Smooth muscle cell (in vitro differentiated cells): ENCODE measurements at regions not wholly inside any gene's neighbourhood (a gene's known extent, or its start where the extent isn't known, plus 50 kb on each side); places are given as distances from the start of the nearest gene placed in this dataset.
A peak's percentile ranks its signal among the peaks of the same experiment; 100 is the strongest.

ENCODE experiments used
- DNase-seq: peaks from one replicate; lab custom pipeline; 2025; ENCODE audit not compliant: unreplicated experiment; lab: John Stamatoyannopoulos, UW
- H2AFZ ChIP-seq: fragments of 200-600 bp; sonication (generic); 2 replicates; pipeline ENCODE4 v1.6.0; 2016; ENCODE audit warnings: antibody characterized with exemption, low read depth, mild to moderate bottlenecking
- H3F3A ChIP-seq: fragments of 200-600 bp; sonication (generic); 2 replicates; pipeline ENCODE4 v1.6.0; 2017; ENCODE audit warnings: antibody characterized with exemption, low read depth
- H3K27ac ChIP-seq: fragments of 200-600 bp; sonication (generic); 2 replicates; pipeline ENCODE4 v1.5.1; 2016; ENCODE audit warnings: low read depth, mild to moderate bottlenecking
- H3K27me3 ChIP-seq: fragments of 200-600 bp; sonication (generic); 2 replicates; pipeline ENCODE4 v1.6.1; 2016; ENCODE audit warnings: low read depth, mild to moderate bottlenecking
- H3K36me3 ChIP-seq: fragments of 200-600 bp; sonication (generic); 2 replicates; pipeline ENCODE4 v1.5.1; 2016; ENCODE audit warnings: low read depth
- H3K4me1 ChIP-seq: fragments of 200-600 bp; sonication (generic); 2 replicates; pipeline ENCODE4 v1.5.1; 2016; ENCODE audit warnings: low read depth
- H3K4me2 ChIP-seq: fragments of 200-600 bp; sonication (generic); 2 replicates; pipeline ENCODE4 v1.6.0; 2016; ENCODE audit warnings: mild to moderate bottlenecking
- H3K4me3 ChIP-seq: fragments of 200-600 bp; sonication (generic); 2 replicates; pipeline ENCODE4 v1.5.1; 2016; ENCODE audit warnings: mild to moderate bottlenecking
- H3K79me2 ChIP-seq: fragments of 200-600 bp; sonication (generic); 2 replicates; pipeline ENCODE4 v1.6.0; 2016; ENCODE audit warnings: low read depth, mild to moderate bottlenecking
- H3K9ac ChIP-seq: fragments of 200-600 bp; sonication (generic); 2 replicates; pipeline ENCODE4 v1.6.0; 2016; ENCODE audit warnings: low read depth
- H3K9me3 ChIP-seq: fragments of 200-600 bp; sonication (generic); replicated peaks from 2 replicates; pipeline ENCODE4 v1.5.1; 2016; ENCODE audit warnings: low read depth
- H4K20me1 ChIP-seq: fragments of 200-600 bp; sonication (generic); 2 replicates; pipeline ENCODE4 v1.6.0; 2016; ENCODE audit warnings: low read depth
- WGBS: methylation state at CpG from one replicate; pipeline ENCODE4 v1.1.7; 2016; ENCODE audit warnings: low lambda C conversion rate; 5-methylcytosine and 5-hydroxymethylcytosine counted together
- TF ChIP-seq, protein P1 (sequence below): fragments of 200-600 bp; sonication (generic); IDR thresholded peaks from 2 replicates; pipeline ENCODE4 v1.5.1; 2017; ENCODE audit warnings: borderline replicate concordance, mild to moderate bottlenecking, antibody characterized with exemption; ENCODE audit not compliant: insufficient read depth, poor library complexity, severe bottlenecking

DNA sequence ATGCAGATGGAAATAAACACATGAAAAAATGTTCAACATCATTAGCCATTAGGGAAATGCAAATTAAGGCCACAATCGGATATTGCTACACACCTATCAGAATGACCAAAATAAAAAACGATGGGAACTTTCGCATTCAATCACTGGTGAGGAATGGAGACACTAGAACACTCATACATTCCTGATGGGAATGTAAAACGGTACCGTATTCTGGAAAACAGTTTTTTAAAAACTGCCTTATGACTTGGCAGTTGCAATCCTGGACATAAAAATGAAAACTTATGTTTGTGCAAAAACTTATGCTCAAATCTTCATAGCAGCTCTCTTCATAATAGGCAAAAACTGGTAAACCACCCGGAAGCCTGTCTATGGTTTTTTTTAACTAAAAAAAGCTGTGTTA lies 146.0 kb downstream of the CEBPB start:
- no peaks in the 10 kb centered on the region for H3F3A ChIP-seq
- H3K9ac ChIP-seq, result no peak overlapping the region
- H3K27ac ChIP-seq, result no peak overlapping the region
- peaks cover 15% of the 10 kb centered on the region for H3K4me1 ChIP-seq
- H2AFZ ChIP-seq, result no peak overlapping the region
- H3K27me3 ChIP-seq, result no peaks in the 10 kb centered on the region
- no peak overlapping the region for H3K4me3 ChIP-seq
- no peaks in the 10 kb centered on the region for H3K36me3 ChIP-seq
- no peak overlapping the region for H3K4me2 ChIP-seq
- H3K9me3 ChIP-seq, result no peaks in the 10 kb centered on the region
- TF ChIP-seq, protein P1, sequence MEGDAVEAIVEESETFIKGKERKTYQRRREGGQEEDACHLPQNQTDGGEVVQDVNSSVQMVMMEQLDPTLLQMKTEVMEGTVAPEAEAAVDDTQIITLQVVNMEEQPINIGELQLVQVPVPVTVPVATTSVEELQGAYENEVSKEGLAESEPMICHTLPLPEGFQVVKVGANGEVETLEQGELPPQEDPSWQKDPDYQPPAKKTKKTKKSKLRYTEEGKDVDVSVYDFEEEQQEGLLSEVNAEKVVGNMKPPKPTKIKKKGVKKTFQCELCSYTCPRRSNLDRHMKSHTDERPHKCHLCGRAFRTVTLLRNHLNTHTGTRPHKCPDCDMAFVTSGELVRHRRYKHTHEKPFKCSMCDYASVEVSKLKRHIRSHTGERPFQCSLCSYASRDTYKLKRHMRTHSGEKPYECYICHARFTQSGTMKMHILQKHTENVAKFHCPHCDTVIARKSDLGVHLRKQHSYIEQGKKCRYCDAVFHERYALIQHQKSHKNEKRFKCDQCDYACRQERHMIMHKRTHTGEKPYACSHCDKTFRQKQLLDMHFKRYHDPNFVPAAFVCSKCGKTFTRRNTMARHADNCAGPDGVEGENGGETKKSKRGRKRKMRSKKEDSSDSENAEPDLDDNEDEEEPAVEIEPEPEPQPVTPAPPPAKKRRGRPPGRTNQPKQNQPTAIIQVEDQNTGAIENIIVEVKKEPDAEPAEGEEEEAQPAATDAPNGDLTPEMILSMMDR, result no peak
- DNase-seq, result no peak
- 91% methylated on average over 6 of the region's 6 CpGs for WGBS
- no peaks in the 10 kb centered on the region for H4K20me1 ChIP-seq
- H3K79me2 ChIP-seq, result no peaks in the 10 kb centered on the region

GRCh38 chr20:50337521-50338466 lies 147.2 kb downstream of the CEBPB start:
- no peaks in the 10 kb centered on the region for H4K20me1 ChIP-seq
- TF ChIP-seq, protein P1, result no peak
- no peak overlapping the region for H3K27ac ChIP-seq
- H3K27me3 ChIP-seq, result no peaks in the 10 kb centered on the region
- no peaks in the 10 kb centered on the region for H3K36me3 ChIP-seq
- no peak overlapping the region for H2AFZ ChIP-seq
- no peak overlapping the region for H3K4me2 ChIP-seq
- no peaks in the 10 kb centered on the region for H3F3A ChIP-seq
- H3K4me3 ChIP-seq, result no peak overlapping the region
- no peaks in the 10 kb centered on the region for H3K79me2 ChIP-seq
- WGBS, result 93% methylated on average over 13 of the region's 13 CpGs
- no peak overlapping the region for H3K9ac ChIP-seq
- no peak for DNase-seq
- H3K4me1 ChIP-seq, result peaks cover 15% of the 10 kb centered on the region
- no peaks in the 10 kb centered on the region for H3K9me3 ChIP-seq

GRCh38 chr20:50338479-50339391 lies 148.1 kb downstream of the CEBPB start:
- no peaks in the 10 kb centered on the region for H3K9me3 ChIP-seq
- peaks cover 15% of the 10 kb centered on the region for H3K4me1 ChIP-seq
- no peaks in the 10 kb centered on the region for H3F3A ChIP-seq
- peak overlapping the region; percentile 11 for H3K9ac ChIP-seq
- no peaks in the 10 kb centered on the region for H3K79me2 ChIP-seq
- 39% methylated on average over 12 of the region's 12 CpGs for WGBS
- H2AFZ ChIP-seq, result peak overlapping the region; percentile 83
- peak overlapping the region; percentile 6 for H3K4me3 ChIP-seq
- TF ChIP-seq, protein P1, result no peak
- peak overlapping the region; percentile 79 for H3K27ac ChIP-seq
- H3K4me2 ChIP-seq, result peak overlapping the region; percentile 78
- H4K20me1 ChIP-seq, result no peaks in the 10 kb centered on the region
- H3K36me3 ChIP-seq, result no peaks in the 10 kb centered on the region
- no peak for DNase-seq
- H3K27me3 ChIP-seq, result no peaks in the 10 kb centered on the region
